Liver (tissue), 8 donors: ENCODE measurements at regions not wholly inside any gene's neighbourhood (a gene's known extent, or its start where the extent isn't known, plus 50 kb on each side); places are given as distances from the start of the nearest gene placed in this dataset.
"Not testable (repeated sequence)": the region's sequence is repeated elsewhere in the genome, so short reads cannot be mapped to it uniquely, and the experiment has no call there.

Experiments
- DNase-seq: peaks from one replicate; pipeline ENCODE4 v3.0.0-alpha.2; 2017; ENCODE audit warnings: low spot score
- H3K27ac ChIP-seq, 2 donors: one replicate each; pipeline ENCODE4 v1.7.0; 2013; ENCODE audit warnings: inconsistent platforms in 2 of 2, low read length in 2 of 2, control low read depth in 1 of 2, low read depth in 1 of 2, mild to moderate bottlenecking in 1 of 2
- H3K27me3 ChIP-seq, 4 donors: one replicate each; pipeline versions ENCODE4 v1.6.1 to v1.7.0; 2013; ENCODE audit warnings: low read length in 3 of 4, inconsistent platforms in 1 of 4, mild to moderate bottlenecking in 1 of 4, moderate library complexity in 1 of 4; ENCODE audit not compliant: control insufficient read depth in 4 of 4, insufficient read depth in 4 of 4
- H3K36me3 ChIP-seq, 4 donors: one replicate each; pipeline versions ENCODE4 v1.6.1 to v1.7.0; 2013; ENCODE audit warnings: low read length in 3 of 4, mild to moderate bottlenecking in 3 of 4, low read depth in 1 of 4, moderate library complexity in 1 of 4; ENCODE audit not compliant: control insufficient read depth in 4 of 4, insufficient read depth in 3 of 4
- H3K4me1 ChIP-seq, 4 donors: one replicate each; pipeline versions ENCODE4 v1.6.1 to v1.7.0; 2013; ENCODE audit warnings: low read length in 3 of 4, mild to moderate bottlenecking in 3 of 4, moderate library complexity in 1 of 4; ENCODE audit not compliant: control insufficient read depth in 4 of 4, insufficient read depth in 4 of 4
- H3K4me3 ChIP-seq, 3 donors: one replicate each; pipeline versions ENCODE4 v1.6.1 to v1.7.0; 2013; ENCODE audit warnings: low read length in 3 of 3, control low read depth in 1 of 3, low read depth in 1 of 3, mild to moderate bottlenecking in 1 of 3
- H3K9ac ChIP-seq, 2 donors: one replicate each; pipeline ENCODE4 v1.7.0; 2013; ENCODE audit warnings: low read length in 2 of 2, mild to moderate bottlenecking in 2 of 2, moderate library complexity in 2 of 2, control low read depth in 1 of 2, low read depth in 1 of 2
- H3K9me3 ChIP-seq, 4 donors: one replicate each; pipeline versions ENCODE4 v1.6.1 to v1.7.0; 2013; ENCODE audit warnings: low read length in 3 of 4; ENCODE audit not compliant: control insufficient read depth in 4 of 4
- CTCF ChIP-seq: fragments of 150-350 bp; IDR thresholded peaks from 2 replicates; pipeline ENCODE4 v1.5.1; 2017; ENCODE audit warnings: improper control_type of control experiment, low read depth, low read length; ENCODE audit not compliant: missing input control
- FOXA1 ChIP-seq: IDR thresholded peaks from 2 replicates; pipeline ENCODE4 v1.6.1; 2016; ENCODE audit warnings: antibody characterized with exemption
- FOXA2 ChIP-seq: IDR thresholded peaks from 2 replicates; pipeline ENCODE4 v1.6.1; 2016; ENCODE audit warnings: antibody characterized with exemption
- GABPA ChIP-seq, 2 donors: IDR thresholded peaks in 1 of 2; conservative IDR thresholded peaks in 1 of 2; 2 replicates each; pipeline ENCODE4 v1.6.1; 2016; ENCODE audit warnings: antibody characterized with exemption in 2 of 2, mild to moderate bottlenecking in 1 of 2, moderate library complexity in 1 of 2
- HNF4A ChIP-seq, 2 donors: conservative IDR thresholded peaks; 2 replicates each; pipeline ENCODE4 v1.6.1; 2016; ENCODE audit warnings: antibody characterized with exemption in 2 of 2, mild to moderate bottlenecking in 2 of 2
- HNF4G ChIP-seq: IDR thresholded peaks from 2 replicates; pipeline ENCODE4 v1.6.1; 2016; ENCODE audit warnings: antibody characterized with exemption
- JUND ChIP-seq, 2 donors: IDR thresholded peaks; 2 replicates each; pipeline ENCODE4 v1.6.1; 2016; ENCODE audit warnings: antibody characterized with exemption in 2 of 2
- NR2F2 ChIP-seq: IDR thresholded peaks from 2 replicates; pipeline ENCODE4 v1.6.1; 2016; ENCODE audit warnings: antibody characterized with exemption
- RAD21 ChIP-seq, 2 donors: IDR thresholded peaks; 2 replicates each; pipeline ENCODE4 v1.6.1; 2016; ENCODE audit warnings: antibody characterized with exemption in 2 of 2, mild to moderate bottlenecking in 2 of 2
- REST ChIP-seq: IDR thresholded peaks from 2 replicates; pipeline ENCODE4 v1.6.1; 2016; ENCODE audit warnings: antibody characterized with exemption, mild to moderate bottlenecking
- RXRA ChIP-seq, 2 donors: IDR thresholded peaks; 2 replicates each; pipeline ENCODE4 v1.6.1; 2017 to 2018; ENCODE audit warnings: antibody characterized with exemption in 2 of 2, mild to moderate bottlenecking in 1 of 2
- TAF1 ChIP-seq: conservative IDR thresholded peaks from 2 replicates; pipeline ENCODE4 v1.6.1; 2016; ENCODE audit warnings: antibody characterized with exemption, mild to moderate bottlenecking
- YY1 ChIP-seq: IDR thresholded peaks from 2 replicates; pipeline ENCODE4 v1.6.1; 2016; ENCODE audit warnings: antibody characterized with exemption, mild to moderate bottlenecking
- WGBS: extraction: QIAGEN DNeasy Blood & Tissue Kit; methylation state at CpG from one replicate; pipeline ENCODE4 v1.1.7; 2013; 5-methylcytosine and 5-hydroxymethylcytosine counted together
- TF ChIP-seq, protein P1 (sequence below): IDR thresholded peaks from 2 replicates; pipeline ENCODE4 v1.6.1; 2016; ENCODE audit warnings: antibody characterized with exemption
- TF ChIP-seq, protein P2 (sequence below): IDR thresholded peaks from 2 replicates; pipeline ENCODE4 v1.6.1; 2016; ENCODE audit warnings: antibody characterized with exemption
- donor health status: healthy.
- donor health status: healthy.
- donor health status: healthy.
- donor health status: healthy.
- donor health status: healthy.

DNA sequence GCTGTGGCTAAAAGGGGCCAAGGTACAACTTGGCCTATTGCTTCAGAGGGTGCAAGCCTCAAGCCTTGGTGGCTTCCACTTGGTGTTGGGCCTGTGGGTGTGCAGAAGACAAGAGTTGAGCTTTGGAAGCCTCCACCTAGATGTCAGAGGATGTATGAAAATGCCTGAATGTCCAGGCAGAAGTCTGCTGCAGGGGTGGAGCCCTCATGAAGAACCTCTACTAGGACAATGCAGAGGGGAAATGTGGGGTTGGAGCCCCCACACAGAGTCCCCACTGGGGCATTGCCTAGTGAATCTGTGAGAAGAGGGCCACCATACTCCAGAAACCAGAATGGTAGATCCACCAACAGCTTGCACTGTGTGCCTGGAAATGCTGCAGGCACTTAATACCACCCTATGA is 332.1 kb upstream of the SASH1 start:
- peaks cover 2 to 12% (median 5%) of the 10 kb centered on the region in 4 donors for H3K9me3 ChIP-seq
- H3K36me3 ChIP-seq, H3K9ac ChIP-seq, DNase-seq, H3K4me3 ChIP-seq, H3K27ac ChIP-seq, H3K27me3 ChIP-seq, H3K4me1 ChIP-seq: not testable (repeated sequence)

- no peak overlapping the region for H3K27ac ChIP-seq
- H3K9ac ChIP-seq: no peak overlapping the region
- no peaks in the 10 kb centered on the region for H3K4me1 ChIP-seq
- DNase-seq: no peak
- no peak overlapping the region for H3K4me3 ChIP-seq
- no peaks in the 10 kb centered on the region for H3K27me3 ChIP-seq
- TF ChIP-seq, protein P1, sequence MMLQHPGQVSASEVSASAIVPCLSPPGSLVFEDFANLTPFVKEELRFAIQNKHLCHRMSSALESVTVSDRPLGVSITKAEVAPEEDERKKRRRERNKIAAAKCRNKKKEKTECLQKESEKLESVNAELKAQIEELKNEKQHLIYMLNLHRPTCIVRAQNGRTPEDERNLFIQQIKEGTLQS: no peak
- TF ChIP-seq NR2F2: no peak
- no peak for TF ChIP-seq TAF1
- TF ChIP-seq, protein P2, sequence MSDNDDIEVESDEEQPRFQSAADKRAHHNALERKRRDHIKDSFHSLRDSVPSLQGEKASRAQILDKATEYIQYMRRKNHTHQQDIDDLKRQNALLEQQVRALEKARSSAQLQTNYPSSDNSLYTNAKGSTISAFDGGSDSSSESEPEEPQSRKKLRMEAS: no peak
- TF ChIP-seq HNF4G: no peak
- H3K9me3 ChIP-seq: peaks cover 0 to 4% (median 2%) of the 10 kb centered on the region in 4 donors
- no peaks in the 10 kb centered on the region for H3K36me3 ChIP-seq
- 72% methylated on average over 1 of the region's 1 CpG for WGBS
Measured at GRCh38 chr6:148016013-148016412, 326.6 kb upstream of the SASH1 start.

- DNase-seq: no peak
- TF ChIP-seq FOXA2 (no peak), FOXA1 (no peak), RXRA (IDR thresholded peaks at IDR 0.05) (no peak), REST (no peak), RAD21 (IDR thresholded peaks at IDR 0.05) (no peak), JUND (IDR thresholded peaks at IDR 0.05) (no peak), HNF4G (no peak), TAF1 (no peak), GABPA (IDR thresholded peaks at IDR 0.05 in 1 of 2, conservative IDR thresholded peaks at IDR 0.05 in 1 of 2) (no peak), NR2F2 (no peak), HNF4A (conservative IDR thresholded peaks at IDR 0.05) (no peak), YY1 (no peak), CTCF (no peak)
- TF ChIP-seq, protein P2: no peak
- TF ChIP-seq, protein P1: no peak
- Histone ChIP-seq H3K4me3 (no peak overlapping the region), H3K27me3 (no peaks in the 10 kb centered on the region), H3K9ac (no peak overlapping the region), H3K4me1 (no peaks in the 10 kb centered on the region), H3K27ac (no peak overlapping the region), H3K36me3 (no peaks in the 10 kb centered on the region), H3K9me3 (peaks cover 0 to 2% (median 0%) of the 10 kb centered on the region in 4 donors)
- 34% methylated on average over 1 of the region's 1 CpG for WGBS
Measured at GRCh38 chr6:148021165-148021564, 321.5 kb upstream of the SASH1 start.
